ENCODE measurements at regions not wholly inside any gene's neighbourhood (a gene's known extent, or its start where the extent isn't known, plus 50 kb on each side); places are given as distances from the start of the nearest gene placed in this dataset.
"Not testable (repeated sequence)": the region's sequence is repeated elsewhere in the genome, so short reads cannot be mapped to it uniquely, and the experiment has no call there.

- TF ChIP-seq CTCF (IDR thresholded peaks at IDR 0.05 in 4 of 5, conservative IDR thresholded peaks at IDR 0.05 in 1 of 5); POLR2A (IDR thresholded peaks at IDR 0.05): not testable (repeated sequence)
These were observed 1756.8 kb downstream of the TP53TG3F start for GRCh38 chr16:35216261-35216660.

All from gastrocnemius medialis (tissue), 4 donors.